Stimulated activated CD8-positive, alpha-beta memory T cell treated with anti-CD3 and anti-CD28 coated beads, Interleukin-15, amount 100 ng/mL, for 24 hours (primary cell): ENCODE measurements at regions not wholly inside any gene's neighbourhood (a gene's known extent, or its start where the extent isn't known, plus 50 kb on each side); places are given as distances from the start of the nearest gene placed in this dataset.
"Not testable (repeated sequence)": the region's sequence is repeated elsewhere in the genome, so short reads cannot be mapped to it uniquely, and the experiment has no call there.

Experiments used
- DNase-seq: peaks from one replicate; pipeline ENCODE4 v3.0.0-alpha.2; 2020; ENCODE audit warnings: low read depth

DNA sequence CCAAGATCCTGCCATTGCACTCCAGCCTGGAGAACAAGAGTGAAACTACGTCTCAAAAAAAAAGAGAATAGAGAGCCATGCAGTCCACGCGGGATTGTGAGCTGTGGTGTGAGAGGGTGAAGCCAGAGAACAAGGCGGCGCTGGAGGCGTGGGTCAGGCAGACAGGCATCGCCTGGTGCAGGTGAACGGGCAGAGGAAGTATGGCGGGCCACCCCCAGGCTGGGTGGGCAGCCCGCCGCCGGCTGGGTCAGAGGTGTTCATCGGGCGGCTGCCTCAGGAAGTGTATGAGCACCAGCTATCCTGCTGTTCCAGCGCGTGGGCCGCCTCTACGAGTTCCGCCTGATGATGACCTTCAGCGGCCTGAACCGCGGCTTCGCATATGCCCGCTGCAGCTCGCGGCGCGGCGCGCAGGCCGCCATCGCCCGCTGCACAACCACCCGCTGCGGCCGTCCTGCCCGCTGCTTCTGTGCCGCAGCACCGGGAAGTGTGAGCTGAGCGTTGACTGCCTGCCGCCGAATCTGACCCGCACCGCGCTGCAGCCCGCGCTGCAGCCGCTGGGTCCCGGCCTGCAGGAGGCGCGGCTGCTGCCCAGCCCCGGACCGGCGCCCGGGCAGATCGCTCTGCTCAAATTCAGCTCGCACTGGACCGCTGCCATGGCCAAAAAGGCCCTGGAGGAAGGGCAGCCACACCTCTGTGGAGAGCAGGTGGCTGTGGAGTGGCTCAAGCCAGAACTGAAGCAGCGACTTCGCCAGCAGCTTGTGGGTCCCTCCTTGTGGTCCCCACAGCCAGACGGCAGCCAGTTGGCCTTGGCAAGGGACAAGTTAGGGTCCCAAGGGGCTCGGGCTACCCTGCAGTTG lies 95.5 kb upstream of the PLEKHM1 start:
- not testable (repeated sequence) for DNase-seq

- DNase-seq: not testable (repeated sequence)
These were observed 96.1 kb upstream of the PLEKHM1 start for GRCh38 chr17:45586651-45586934.

- peak; percentile 72 for DNase-seq
These were observed 102.0 kb upstream of the PLEKHM1 start for GRCh38 chr17:45592433-45592923.

GRCh38 chr17:45596347-45596746 lies 105.8 kb upstream of the PLEKHM1 start:
- not testable (repeated sequence) for DNase-seq

DNA sequence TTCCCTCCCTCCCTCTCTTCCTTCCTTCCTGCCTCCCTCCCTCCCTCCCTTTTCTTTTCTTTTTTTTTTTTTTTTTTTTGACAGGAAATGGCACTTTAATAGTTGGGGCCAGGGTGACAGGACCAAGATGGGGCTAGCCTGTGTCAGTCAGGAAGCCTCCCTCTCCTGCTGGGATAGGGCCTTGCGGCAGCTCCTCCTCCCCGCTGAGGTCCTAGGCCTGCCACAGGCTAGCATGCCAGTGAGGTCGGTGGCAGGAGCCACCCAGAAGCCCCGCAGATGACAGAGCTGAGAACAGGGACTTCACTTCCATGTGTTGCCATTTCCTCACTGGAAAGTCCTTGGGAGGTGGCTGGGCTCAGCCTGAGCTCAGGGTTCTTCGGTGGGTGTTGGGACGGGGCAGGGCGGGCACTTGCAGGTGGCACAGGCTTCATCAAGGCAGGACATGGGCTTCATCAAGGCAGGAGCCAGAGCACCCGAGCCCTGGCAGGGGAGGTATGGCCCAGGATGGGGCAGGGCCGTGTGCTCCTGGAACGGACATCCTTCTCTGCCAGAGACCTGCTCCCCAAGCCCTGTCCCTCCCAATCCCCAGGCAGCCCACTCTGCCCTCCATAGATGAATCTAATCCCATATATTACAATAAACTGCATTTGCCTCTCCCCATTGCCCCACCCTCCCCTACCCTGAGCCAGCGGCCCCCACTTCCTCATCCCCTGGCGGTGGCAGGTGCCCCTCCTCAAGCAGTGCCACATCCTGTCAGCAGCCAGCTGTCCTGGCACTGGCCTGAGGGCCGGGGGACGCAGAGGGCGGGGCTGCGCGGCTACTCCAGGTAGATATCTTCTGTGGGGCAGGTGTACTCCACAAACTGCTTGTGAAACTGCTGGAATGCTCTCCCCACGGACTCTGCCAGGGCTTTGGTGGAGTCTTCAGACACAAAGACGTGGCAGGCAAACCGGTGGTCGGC lies 109.8 kb upstream of the PLEKHM1 start:
- not testable (repeated sequence) for DNase-seq

- DNase-seq: not testable (repeated sequence)
These were observed 110.5 kb upstream of the PLEKHM1 start for GRCh38 chr17:45601013-45601412.

DNA sequence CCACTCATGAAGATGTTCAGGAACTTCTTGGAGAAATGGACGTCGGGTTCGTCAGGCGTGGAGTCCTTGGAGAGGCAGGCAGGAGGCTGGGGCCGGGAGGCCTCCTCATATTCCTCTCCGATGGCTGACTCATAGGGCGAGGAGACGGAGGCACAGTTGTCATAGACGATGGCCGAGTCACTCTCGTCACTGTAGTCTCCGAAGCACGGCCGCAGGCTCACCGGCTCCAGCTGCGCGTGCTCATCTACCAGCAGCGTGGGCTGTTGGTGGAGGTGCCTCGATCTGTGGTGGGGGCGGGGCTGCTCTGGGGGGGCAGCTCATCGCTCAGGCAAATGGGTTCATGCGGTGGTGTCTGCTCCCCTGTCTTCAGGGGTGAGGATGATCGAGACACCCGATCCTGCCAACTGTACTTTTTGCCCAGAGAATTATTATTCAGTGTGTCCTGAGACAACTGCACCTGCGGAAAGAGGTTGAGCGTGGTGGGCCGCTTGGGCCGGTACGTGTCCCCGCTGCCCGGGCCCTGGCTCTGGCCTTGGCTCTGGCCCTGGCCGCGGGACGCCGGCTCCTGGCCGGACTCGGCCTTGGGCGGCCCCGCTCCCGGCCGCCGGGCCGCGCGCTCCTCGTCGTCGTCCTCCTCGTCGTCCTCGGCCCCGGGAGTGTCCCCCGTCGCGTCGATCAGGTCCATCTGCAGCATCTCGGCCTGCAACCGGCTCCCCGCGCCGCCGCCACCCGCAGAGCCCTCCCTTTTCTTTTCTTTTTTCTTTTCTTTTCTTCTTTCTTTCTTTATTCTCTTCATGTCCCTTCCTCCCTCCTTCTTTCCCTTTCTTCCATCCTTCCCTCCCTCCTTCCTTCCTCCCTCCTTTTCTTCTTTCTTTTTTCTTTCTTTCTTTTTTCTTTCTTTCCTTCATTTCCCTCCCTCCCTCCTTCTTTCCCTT lies 111.4 kb upstream of the PLEKHM1 start:
- DNase-seq: not testable (repeated sequence)

DNA sequence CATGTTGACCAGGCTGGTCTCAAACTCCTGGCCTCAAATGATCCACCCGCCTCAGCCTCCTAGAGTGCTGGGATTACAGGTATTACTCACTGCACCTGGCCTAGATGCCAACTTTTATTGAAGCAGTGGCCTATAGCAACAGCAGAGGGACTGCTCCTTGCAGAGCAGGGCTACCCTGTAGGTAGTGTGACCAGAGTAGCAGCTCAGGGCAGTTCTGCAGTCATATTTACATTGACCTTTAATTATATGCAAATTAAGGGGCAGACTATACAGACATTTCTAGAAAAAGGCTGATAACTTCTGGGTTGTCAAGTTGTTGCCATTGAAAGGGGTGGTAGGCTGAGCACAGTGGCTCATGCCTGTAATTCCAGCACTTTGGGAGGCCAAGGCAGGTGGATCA lies 115.2 kb upstream of the PLEKHM1 start:
- DNase-seq: not testable (repeated sequence)

GRCh38 chr17:45619984-45620405 lies 129.5 kb upstream of the PLEKHM1 start:
- DNase-seq: peak; percentile 41

DNA sequence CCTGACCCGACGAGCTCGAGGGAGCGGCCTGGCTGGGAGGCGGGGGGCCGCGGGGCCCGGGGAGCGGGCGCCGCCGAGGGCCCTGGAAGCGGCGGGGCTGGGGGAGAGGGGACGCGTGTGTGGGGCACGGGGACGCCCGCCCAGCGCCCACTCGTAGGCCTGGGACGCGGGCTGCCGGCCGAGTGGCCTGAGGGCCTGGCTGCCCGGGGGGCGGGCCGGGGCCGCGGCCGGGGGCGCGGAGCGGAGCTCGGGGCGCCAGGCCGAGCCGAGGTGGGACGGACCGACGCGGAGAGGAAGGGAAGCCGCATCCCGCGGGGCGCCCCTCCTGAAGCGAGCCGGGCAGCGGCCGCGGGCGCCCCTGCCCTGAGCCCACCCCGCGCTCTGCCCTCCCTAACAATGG lies 129.9 kb upstream of the PLEKHM1 start:
- DNase-seq: not testable (repeated sequence)

- DNase-seq: not testable (repeated sequence)
These were observed 130.6 kb upstream of the PLEKHM1 start for GRCh38 chr17:45621087-45621486.

DNA sequence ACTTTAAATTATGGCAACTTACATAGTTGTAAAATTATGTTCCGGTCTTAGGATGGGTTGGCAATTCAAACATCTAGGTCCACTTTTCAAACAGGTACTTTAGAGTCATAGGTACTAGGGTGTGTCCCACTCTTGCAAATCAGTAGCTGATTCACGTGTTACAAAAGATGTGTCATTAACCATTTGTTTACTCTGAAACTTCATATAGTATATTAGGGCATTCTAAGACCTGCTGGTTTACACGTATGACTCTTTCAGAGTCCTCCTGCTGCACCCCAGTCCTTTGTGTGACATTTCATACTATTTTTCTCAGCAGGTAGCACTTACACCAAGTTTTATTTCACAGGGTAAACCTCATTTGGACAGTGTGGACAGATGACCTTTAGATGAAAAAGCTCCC lies 131.8 kb upstream of the PLEKHM1 start:
- not testable (repeated sequence) for DNase-seq

GRCh38 chr17:45628019-45628418 lies 137.5 kb upstream of the PLEKHM1 start:
- no peak for DNase-seq

DNA sequence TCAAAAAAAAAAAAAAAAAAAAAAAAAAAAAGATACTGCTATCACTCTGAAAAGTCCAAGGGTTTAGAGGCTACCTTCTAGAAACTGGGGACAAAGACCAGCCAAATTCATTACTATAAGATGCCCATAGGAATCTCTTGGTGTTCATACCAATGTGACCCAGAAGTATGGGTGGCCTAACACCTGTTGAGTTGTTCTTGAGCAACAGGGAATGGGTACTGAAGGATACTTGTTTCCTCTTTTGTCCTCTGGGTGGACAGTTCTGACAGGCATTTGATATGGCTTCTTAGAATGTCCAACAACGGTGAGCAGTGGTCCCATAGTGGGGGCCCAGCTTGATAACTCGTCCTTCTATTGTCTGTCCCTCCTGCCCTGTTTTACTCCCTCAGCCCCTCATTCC lies 141.4 kb upstream of the PLEKHM1 start:
- DNase-seq: no peak

GRCh38 chr17:45639297-45639849 lies 144.7 kb upstream of the CRHR1 start:
- no peak for DNase-seq

DNA sequence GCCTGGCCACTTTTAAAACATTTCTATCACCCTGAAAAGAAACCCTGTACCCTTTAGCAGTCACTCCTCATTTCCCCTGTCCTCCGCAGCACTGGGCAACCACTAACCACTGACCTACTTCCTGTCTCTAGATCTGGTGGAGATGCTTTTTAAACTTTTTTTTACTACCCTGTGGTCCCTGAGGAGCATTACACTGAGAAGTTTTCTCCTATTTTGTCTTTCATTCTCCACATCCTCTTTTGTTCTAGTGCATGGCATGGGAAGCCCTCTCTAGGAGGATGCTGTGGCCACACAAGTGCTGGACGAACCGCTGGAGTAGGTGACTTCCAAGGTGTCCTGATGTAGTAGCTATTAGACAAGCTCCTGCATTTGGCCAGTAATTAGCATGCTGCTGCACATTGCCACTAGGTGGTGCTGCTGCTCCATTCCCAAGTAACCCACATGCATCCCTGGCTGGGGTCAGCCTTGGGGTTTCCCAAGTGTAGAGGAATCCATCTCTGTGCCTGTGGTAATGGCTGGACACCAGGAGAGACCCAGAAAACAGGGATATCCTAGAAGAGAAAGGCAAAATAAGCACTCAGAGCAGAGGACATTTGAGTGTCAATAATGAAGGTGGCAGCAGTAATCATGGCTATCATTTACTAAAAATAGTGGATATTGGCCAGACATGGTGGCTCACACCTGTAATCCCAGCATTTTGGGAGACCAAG lies 143.8 kb upstream of the CRHR1 start:
- peak; percentile 44 for DNase-seq

- no peak for DNase-seq
These were observed 142.6 kb upstream of the CRHR1 start for GRCh38 chr17:45641541-45641940.

- no peak for DNase-seq
These were observed 140.5 kb upstream of the CRHR1 start for GRCh38 chr17:45643591-45643990.

DNA sequence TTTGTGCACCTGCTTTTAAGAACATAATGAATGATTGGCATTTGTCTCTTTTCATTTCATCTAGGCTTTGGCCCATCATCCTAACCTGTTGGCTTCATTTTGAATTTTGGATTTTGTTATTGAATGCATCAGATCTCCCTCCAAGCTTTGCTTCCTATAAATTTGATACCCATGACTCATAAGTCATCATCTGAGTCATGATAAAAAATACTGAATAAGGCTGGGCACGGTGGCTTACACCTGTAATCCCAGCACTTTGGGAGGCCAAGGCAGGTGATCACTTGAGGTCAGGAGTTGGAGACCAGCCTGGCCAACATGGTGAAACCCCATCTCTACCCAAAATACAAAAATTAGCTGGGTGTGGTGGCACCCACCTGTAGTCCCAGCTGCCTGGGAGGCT lies 139.5 kb upstream of the CRHR1 start:
- not testable (repeated sequence) for DNase-seq

GRCh38 chr17:45645330-45645729 lies 138.8 kb upstream of the CRHR1 start:
- no peak for DNase-seq
